Endothelial cell of umbilical vein (primary cell): ENCODE measurements at regions not wholly inside any gene's neighbourhood (a gene's known extent, or its start where the extent isn't known, plus 50 kb on each side); places are given as distances from the start of the nearest gene placed in this dataset.

Experiments
- EZH2 ChIP-seq: IDR thresholded peaks from 2 replicates; pipeline ENCODE4 v1.6.1; 2012; ENCODE audit warnings: borderline replicate concordance, low read depth, mild to moderate bottlenecking, moderate library complexity, low read length, inconsistent platforms; ENCODE audit not compliant: severe bottlenecking
- FOS ChIP-seq: IDR thresholded peaks from 2 replicates; pipeline ENCODE4 v1.6.1; 2011; ENCODE audit warnings: mild to moderate bottlenecking, low read length, moderate library complexity, borderline replicate concordance; ENCODE audit not compliant: insufficient read depth
- GATA2 ChIP-seq: IDR thresholded peaks from 2 replicates; pipeline ENCODE4 v1.7.0; 2011; ENCODE audit warnings: low read depth, mild to moderate bottlenecking, moderate library complexity, mixed read lengths, low read length; ENCODE audit not compliant: insufficient read length, insufficient read depth
- JUN ChIP-seq: IDR thresholded peaks from 2 replicates; pipeline ENCODE4 v1.6.1; 2011; ENCODE audit warnings: borderline replicate concordance, low read depth; ENCODE audit not compliant: insufficient read length, insufficient read depth
- MYC ChIP-seq: IDR thresholded peaks from one replicate; pipeline ENCODE4 v1.6.1; 2011; ENCODE audit warnings: mild to moderate bottlenecking, low read depth, low read length
- POLR2A ChIP-seq: IDR thresholded peaks from 2 replicates; pipeline ENCODE4 v1.6.1; 2012; ENCODE audit warnings: low read depth, mild to moderate bottlenecking, control low read depth, low read length
- POLR2AphosphoS5 ChIP-seq: IDR thresholded peaks from 2 replicates; pipeline ENCODE4 v1.6.1; 2012; ENCODE audit warnings: low read depth, mild to moderate bottlenecking, control low read depth, low read length, moderate library complexity; ENCODE audit not compliant: insufficient read depth
- TF ChIP-seq, protein P1 (sequence below), 2 donors: IDR thresholded peaks; 1 replicate in 1 of 2; 2 replicates in 1 of 2; pipeline ENCODE4 v1.5.1; 2011; ENCODE audit warnings: low read length in 2 of 2, mild to moderate bottlenecking in 2 of 2, moderate library complexity in 2 of 2, control low read depth in 1 of 2, inconsistent platforms in 1 of 2, low read depth in 1 of 2; ENCODE audit not compliant: insufficient read depth in 1 of 2; ENCODE audit errors: extremely low read depth in 1 of 2
- TF ChIP-seq, protein P2 (sequence below): IDR thresholded peaks from 2 replicates; pipeline ENCODE4 v1.6.1; 2011; ENCODE audit not compliant: insufficient read depth, insufficient read length

DNA sequence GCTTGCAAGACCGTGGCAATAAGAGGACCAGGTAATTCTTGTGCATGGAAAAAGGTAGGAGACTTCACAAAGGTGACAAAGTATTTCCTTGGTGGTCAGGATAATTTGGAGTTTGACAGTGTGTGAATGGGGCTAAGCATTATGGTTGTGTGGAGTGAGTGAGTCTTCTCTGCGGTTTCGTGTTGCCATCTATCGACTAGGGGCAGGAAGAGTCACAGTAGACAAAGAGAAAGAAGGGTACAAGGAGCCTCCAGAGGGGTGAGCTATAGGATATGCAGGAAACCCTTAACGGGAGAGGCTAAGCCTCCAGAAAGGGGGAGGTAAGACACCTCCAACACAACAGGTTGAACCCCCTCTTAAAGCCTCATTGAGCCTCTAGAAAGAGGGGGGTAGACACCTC lies 64.0 kb upstream of the RANBP6 start:
- TF ChIP-seq, protein P1, sequence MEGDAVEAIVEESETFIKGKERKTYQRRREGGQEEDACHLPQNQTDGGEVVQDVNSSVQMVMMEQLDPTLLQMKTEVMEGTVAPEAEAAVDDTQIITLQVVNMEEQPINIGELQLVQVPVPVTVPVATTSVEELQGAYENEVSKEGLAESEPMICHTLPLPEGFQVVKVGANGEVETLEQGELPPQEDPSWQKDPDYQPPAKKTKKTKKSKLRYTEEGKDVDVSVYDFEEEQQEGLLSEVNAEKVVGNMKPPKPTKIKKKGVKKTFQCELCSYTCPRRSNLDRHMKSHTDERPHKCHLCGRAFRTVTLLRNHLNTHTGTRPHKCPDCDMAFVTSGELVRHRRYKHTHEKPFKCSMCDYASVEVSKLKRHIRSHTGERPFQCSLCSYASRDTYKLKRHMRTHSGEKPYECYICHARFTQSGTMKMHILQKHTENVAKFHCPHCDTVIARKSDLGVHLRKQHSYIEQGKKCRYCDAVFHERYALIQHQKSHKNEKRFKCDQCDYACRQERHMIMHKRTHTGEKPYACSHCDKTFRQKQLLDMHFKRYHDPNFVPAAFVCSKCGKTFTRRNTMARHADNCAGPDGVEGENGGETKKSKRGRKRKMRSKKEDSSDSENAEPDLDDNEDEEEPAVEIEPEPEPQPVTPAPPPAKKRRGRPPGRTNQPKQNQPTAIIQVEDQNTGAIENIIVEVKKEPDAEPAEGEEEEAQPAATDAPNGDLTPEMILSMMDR (IDR thresholded peaks at IDR 0.05; ENCODE audit: extremely low read depth in 1 of 2, insufficient read depth in 1 of 2, low read depth in 1 of 2, low read length in 2 of 2) = no peak
- no peak for TF ChIP-seq FOS
- no peak for TF ChIP-seq POLR2A
- no peak for TF ChIP-seq EZH2
- TF ChIP-seq MYC = no peak
- TF ChIP-seq, protein P2, sequence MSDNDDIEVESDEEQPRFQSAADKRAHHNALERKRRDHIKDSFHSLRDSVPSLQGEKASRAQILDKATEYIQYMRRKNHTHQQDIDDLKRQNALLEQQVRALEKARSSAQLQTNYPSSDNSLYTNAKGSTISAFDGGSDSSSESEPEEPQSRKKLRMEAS = no peak
- TF ChIP-seq GATA2 = no peak
- no peak for TF ChIP-seq POLR2AphosphoS5
- TF ChIP-seq JUN = no peak
